HUES48 (cell line): ENCODE measurements at regions not wholly inside any gene's neighbourhood (a gene's known extent, or its start where the extent isn't known, plus 50 kb on each side); places are given as distances from the start of the nearest gene placed in this dataset.

Experiments used
- H3K27ac ChIP-seq: one replicate; pipeline ENCODE4 v1.7.0; 2013; ENCODE audit warnings: low read depth, low read length, inconsistent platforms
- H3K27me3 ChIP-seq: 2 replicates; pipeline ENCODE4 v1.6.1; 2013; ENCODE audit warnings: mild to moderate bottlenecking, low read length; ENCODE audit not compliant: control insufficient read depth, insufficient read depth
- H3K36me3 ChIP-seq: 2 replicates; pipeline ENCODE4 v1.6.1; 2013; ENCODE audit warnings: low read length; ENCODE audit not compliant: control insufficient read depth, insufficient read depth
- H3K4me1 ChIP-seq: 2 replicates; pipeline ENCODE4 v1.6.1; 2013; ENCODE audit warnings: mild to moderate bottlenecking, low read length; ENCODE audit not compliant: control insufficient read depth, insufficient read depth
- H3K4me3 ChIP-seq: 2 replicates; pipeline ENCODE4 v1.5.1; 2013; ENCODE audit warnings: mild to moderate bottlenecking, low read depth, low read length
- H3K9ac ChIP-seq: 2 replicates; pipeline ENCODE4 v1.6.1; 2013; ENCODE audit warnings: mild to moderate bottlenecking, low read depth, low read length, moderate library complexity
- H3K9me3 ChIP-seq: 2 replicates; pipeline ENCODE4 v1.6.1; 2013; ENCODE audit warnings: low read length; ENCODE audit not compliant: control insufficient read depth, insufficient read depth

DNA sequence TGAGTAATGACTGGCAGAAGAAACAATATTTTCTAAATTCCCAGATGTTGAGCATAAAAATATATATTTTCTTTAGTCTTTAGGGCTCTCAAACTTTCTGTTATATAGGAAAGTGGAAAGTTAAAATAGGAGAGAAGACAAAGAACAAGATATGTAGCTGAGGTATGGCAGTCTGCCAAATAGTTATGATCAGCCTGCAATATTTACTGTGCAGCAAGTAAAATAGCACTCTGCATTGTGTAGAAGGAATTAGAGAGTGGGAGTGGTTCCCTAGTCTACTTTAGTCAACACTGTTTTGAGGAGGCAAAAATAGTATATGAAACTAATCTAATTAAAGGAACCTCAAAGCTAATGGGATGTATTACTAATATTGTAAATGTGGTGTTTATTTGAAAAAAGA is 978.1 kb upstream of the ALCAM start:
- Histone ChIP-seq H3K27me3 (no peaks in the 10 kb centered on the region), H3K4me1 (no peaks in the 10 kb centered on the region), H3K9ac (no peak overlapping the region), H3K27ac (no peak overlapping the region), H3K36me3 (no peaks in the 10 kb centered on the region), H3K9me3 (0 out of 2 replicates have a peak, but pooled peaks cover 5% of the 10 kb centered on the region), H3K4me3 (no peak overlapping the region)

DNA sequence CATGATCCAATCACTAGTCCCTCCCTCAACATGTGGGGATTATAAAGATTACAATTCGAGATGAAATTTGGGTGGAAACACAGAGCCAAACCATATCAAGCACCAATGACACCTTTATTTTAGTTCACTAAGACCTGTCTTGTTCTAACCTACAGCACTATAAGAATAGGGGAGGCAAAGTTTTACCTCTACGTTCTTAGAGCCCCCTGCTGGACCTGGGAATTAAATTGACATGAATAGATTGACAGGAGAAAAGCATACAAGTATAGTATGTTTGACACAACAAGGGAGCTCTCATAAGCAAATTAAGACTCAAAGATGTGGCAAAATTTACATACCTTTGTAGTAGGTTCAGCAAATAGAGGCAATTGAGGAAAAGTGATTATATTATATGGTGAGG is 974.4 kb upstream of the ALCAM start:
- H3K9me3 ChIP-seq = 0 out of 2 replicates have a peak, but pooled peaks cover 5% of the 10 kb centered on the region
- no peak overlapping the region for H3K27ac ChIP-seq
- H3K4me3 ChIP-seq = no peak overlapping the region
- H3K4me1 ChIP-seq = no peaks in the 10 kb centered on the region
- H3K27me3 ChIP-seq = no peaks in the 10 kb centered on the region
- H3K36me3 ChIP-seq = no peaks in the 10 kb centered on the region
- H3K9ac ChIP-seq = no peak overlapping the region

DNA sequence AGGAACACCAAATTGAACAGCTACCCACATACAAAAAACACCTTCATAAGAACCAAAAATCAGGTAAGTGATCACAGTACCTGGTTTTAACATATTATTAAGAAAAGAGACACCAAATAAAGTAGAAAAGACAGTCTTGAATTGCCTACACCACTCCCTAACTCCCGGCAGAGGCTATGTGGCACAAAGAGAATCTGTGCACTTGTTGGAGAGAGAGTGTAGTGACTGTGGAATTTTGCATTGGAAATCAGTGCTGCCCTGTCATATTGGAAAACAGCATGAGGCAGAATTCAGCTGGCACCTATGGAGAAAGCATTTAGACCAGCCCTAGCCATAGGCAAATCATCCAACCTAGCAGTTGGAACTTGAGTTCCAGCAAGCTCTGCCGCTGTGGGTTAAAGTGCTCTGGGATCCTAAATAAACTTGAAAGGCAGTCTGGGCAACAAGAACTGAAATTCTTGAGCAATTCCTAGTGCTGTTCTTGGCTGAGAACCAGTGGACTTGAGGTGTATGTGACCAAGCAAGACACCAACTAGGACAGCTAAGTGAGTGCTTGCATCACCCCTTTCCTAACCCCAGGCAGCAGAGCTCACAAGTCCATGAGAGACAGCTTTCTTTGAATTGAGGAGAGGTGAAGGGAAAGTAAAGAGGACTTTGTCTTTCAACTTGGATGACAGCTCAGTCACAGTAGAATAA is 969.6 kb upstream of the ALCAM start:
- H3K9me3 ChIP-seq = no peaks in the 10 kb centered on the region
- H3K27me3 ChIP-seq = no peaks in the 10 kb centered on the region
- no peak overlapping the region for H3K27ac ChIP-seq
- no peak overlapping the region for H3K9ac ChIP-seq
- H3K4me1 ChIP-seq = no peaks in the 10 kb centered on the region
- H3K4me3 ChIP-seq = no peak overlapping the region
- no peaks in the 10 kb centered on the region for H3K36me3 ChIP-seq

GRCh38 chr3:104397713-104398112 is 969.0 kb upstream of the ALCAM start:
- no peak overlapping the region for H3K9ac ChIP-seq
- no peaks in the 10 kb centered on the region for H3K27me3 ChIP-seq
- H3K36me3 ChIP-seq = no peaks in the 10 kb centered on the region
- H3K4me3 ChIP-seq = no peak overlapping the region
- H3K4me1 ChIP-seq = no peaks in the 10 kb centered on the region
- no peaks in the 10 kb centered on the region for H3K9me3 ChIP-seq
- H3K27ac ChIP-seq = no peak overlapping the region

GRCh38 chr3:104402902-104403301 is 963.8 kb upstream of the ALCAM start:
- H3K27ac ChIP-seq = no peak overlapping the region
- no peaks in the 10 kb centered on the region for H3K27me3 ChIP-seq
- H3K9ac ChIP-seq = no peak overlapping the region
- no peaks in the 10 kb centered on the region for H3K36me3 ChIP-seq
- no peaks in the 10 kb centered on the region for H3K4me1 ChIP-seq
- no peak overlapping the region for H3K4me3 ChIP-seq
- H3K9me3 ChIP-seq = no peaks in the 10 kb centered on the region

GRCh38 chr3:104411757-104412156 is 955.0 kb upstream of the ALCAM start:
- H3K27ac ChIP-seq = no peak overlapping the region
- H3K36me3 ChIP-seq = no peaks in the 10 kb centered on the region
- no peaks in the 10 kb centered on the region for H3K27me3 ChIP-seq
- no peak overlapping the region for H3K4me3 ChIP-seq
- no peak overlapping the region for H3K9ac ChIP-seq
- H3K9me3 ChIP-seq = no peaks in the 10 kb centered on the region
- H3K4me1 ChIP-seq = no peaks in the 10 kb centered on the region

- Histone ChIP-seq H3K36me3 (no peaks in the 10 kb centered on the region), H3K27ac (no peak overlapping the region), H3K4me3 (no peak overlapping the region), H3K9me3 (no peaks in the 10 kb centered on the region), H3K9ac (no peak overlapping the region), H3K27me3 (no peaks in the 10 kb centered on the region), H3K4me1 (no peaks in the 10 kb centered on the region)
Measured at GRCh38 chr3:104412608-104413580, 953.8 kb upstream of the ALCAM start.

- Histone ChIP-seq H3K4me1 (no peaks in the 10 kb centered on the region), H3K9me3 (no peaks in the 10 kb centered on the region), H3K27ac (no peak overlapping the region), H3K9ac (no peak overlapping the region), H3K4me3 (no peak overlapping the region), H3K36me3 (no peaks in the 10 kb centered on the region), H3K27me3 (no peaks in the 10 kb centered on the region)
Measured at GRCh38 chr3:104428337-104428925, 938.3 kb upstream of the ALCAM start.

GRCh38 chr3:104429727-104430126 is 937.0 kb upstream of the ALCAM start:
- H3K36me3 ChIP-seq = no peaks in the 10 kb centered on the region

DNA sequence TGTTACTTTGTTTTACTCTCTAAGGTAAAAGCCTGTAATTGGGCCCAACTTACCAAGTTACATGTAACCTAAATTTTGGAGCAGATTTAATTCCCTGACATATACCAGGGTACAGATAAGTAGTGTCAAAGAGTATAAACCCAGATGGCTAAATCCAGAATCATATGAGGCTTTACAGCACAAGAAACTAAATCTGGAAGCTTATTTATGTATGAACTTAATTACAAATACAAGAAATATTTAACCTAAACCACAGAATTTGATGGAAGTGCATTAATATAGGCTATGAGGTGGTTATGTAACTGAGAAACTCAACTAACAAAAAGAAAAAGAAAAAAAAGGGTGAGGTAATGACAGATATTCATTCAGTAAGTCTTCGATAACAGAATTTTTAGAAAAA is 930.2 kb upstream of the ALCAM start:
- Histone ChIP-seq H3K27me3 (no peaks in the 10 kb centered on the region), H3K4me1 (peaks cover 33% of the 10 kb centered on the region), H3K9ac (no peak overlapping the region), H3K27ac (no peak overlapping the region), H3K9me3 (no peaks in the 10 kb centered on the region), H3K36me3 (no peaks in the 10 kb centered on the region), H3K4me3 (no peak overlapping the region)

More at GRCh38 chr3:104429727-104430126, 937.0 kb upstream of the ALCAM start:
- no peak overlapping the region for H3K9ac ChIP-seq
- H3K4me1 ChIP-seq = no peaks in the 10 kb centered on the region
- no peak overlapping the region for H3K27ac ChIP-seq
- H3K27me3 ChIP-seq = no peaks in the 10 kb centered on the region
- H3K9me3 ChIP-seq = no peaks in the 10 kb centered on the region
- no peak overlapping the region for H3K4me3 ChIP-seq
